Endothelial cell of umbilical vein (primary cell): ENCODE measurements at regions not wholly inside any gene's neighbourhood (a gene's known extent, or its start where the extent isn't known, plus 50 kb on each side); places are given as distances from the start of the nearest gene placed in this dataset.

Source experiments
- BruUV-seq: library from RNA; stranded (reverse); fragments of 400-500 nt; replicated peaks from 2 replicates; lab custom pipeline; 2021; lab: Mats Ljungman, UMichigan
- CTCF ChIA-PET: fragments of 300-600, 350-600 bp; sonication (Branson Sonifier 250); formaldehyde crosslinking; loops from one replicate; lab custom pipeline; 2021; ENCODE audit warnings: antibody characterized with exemption, inconsistent platforms; lab: Charles Lee
- POLR2A ChIA-PET: fragments of 300-600, 350-600 bp; sonication (Branson Sonifier 250); formaldehyde crosslinking; loops from one replicate; lab custom pipeline; 2021; ENCODE audit warnings: antibody characterized with exemption, inconsistent platforms; lab: Charles Lee
- DNase-seq: peaks from one replicate; pipeline ENCODE4 v3.0.0-alpha.2; 2011; ENCODE audit warnings: low read depth, low spot score
- FAIRE-seq: peaks from 2 replicates; lab custom pipeline; 2011; peaks lifted over from hg19 to GRCh38; lab: Jason Lieb, UNC
- H2AFZ ChIP-seq: 2 replicates; pipeline ENCODE4 v1.6.0; 2012; ENCODE audit warnings: low read depth, low read length, control low read depth, inconsistent platforms
- H3K27ac ChIP-seq: 2 replicates; pipeline ENCODE4 v1.5.1; 2011; ENCODE audit warnings: low read depth, mild to moderate bottlenecking, control low read depth, low read length, moderate library complexity; ENCODE audit not compliant: insufficient read depth
- H3K27me3 ChIP-seq, 2 experiments: 2 replicates each; pipeline versions ENCODE4 v1.6.0 to v1.6.1; 2011; ENCODE audit warnings: low read length in 2 of 2, mixed read lengths in 1 of 2; ENCODE audit not compliant: control insufficient read depth in 2 of 2, insufficient read depth in 2 of 2
- H3K36me3 ChIP-seq, 2 experiments: 2 replicates in 1 of 2; 3 replicates in 1 of 2; pipeline ENCODE4 v1.5.1; 2011; ENCODE audit warnings: low read length in 2 of 2, mild to moderate bottlenecking in 1 of 2, moderate library complexity in 1 of 2; ENCODE audit not compliant: control insufficient read depth in 2 of 2, insufficient read depth in 2 of 2; ENCODE audit errors: extremely low read depth in 1 of 2
- H3K4me1 ChIP-seq: 3 replicates; pipeline ENCODE4 v1.5.1; 2011; ENCODE audit warnings: mild to moderate bottlenecking, low read length; ENCODE audit not compliant: control insufficient read depth, insufficient read depth; ENCODE audit errors: extremely low read depth
- H3K4me2 ChIP-seq: 2 replicates; pipeline ENCODE4 v1.6.1; 2011; ENCODE audit warnings: low read length, control low read depth, mixed read lengths; ENCODE audit not compliant: insufficient read depth
- H3K4me3 ChIP-seq, 3 experiments: fragments of 200-600 bp in 1 of 3; sonication (generic), shearing (Covaris generic) in 1 of 3; replicated peaks in 1 of 3; 2 replicates each; pipeline ENCODE4 v1.5.1; 2011 to 2016; ENCODE audit warnings: control low read depth in 3 of 3, low read length in 3 of 3, mild to moderate bottlenecking in 2 of 3, inconsistent platforms in 1 of 3, low read depth in 1 of 3, moderate library complexity in 1 of 3; ENCODE audit not compliant: insufficient read depth in 1 of 3
- H3K79me2 ChIP-seq: 2 replicates; pipeline ENCODE4 v1.6.0; 2012; ENCODE audit warnings: low read length, inconsistent platforms; ENCODE audit not compliant: control insufficient read depth, insufficient read depth
- H3K9ac ChIP-seq: replicated peaks from 2 replicates; pipeline ENCODE3; 2011; ENCODE audit warnings: low read length, control low read depth; ENCODE audit not compliant: insufficient read depth; ENCODE audit errors: extremely low read depth
- H3K9me1 ChIP-seq: replicated peaks from 3 replicates; pipeline ENCODE4 v1.6.0; 2011; ENCODE audit warnings: mild to moderate bottlenecking, low read length; ENCODE audit not compliant: control insufficient read depth, insufficient read depth; ENCODE audit errors: extremely low read depth
- H3K9me3 ChIP-seq: replicated peaks from 2 replicates; pipeline ENCODE4 v1.5.1; 2012; ENCODE audit warnings: low read length, inconsistent platforms; ENCODE audit not compliant: control insufficient read depth, insufficient read depth
- H4K20me1 ChIP-seq: replicated peaks from 2 replicates; pipeline ENCODE3; 2011; ENCODE audit warnings: mild to moderate bottlenecking, low read length; ENCODE audit not compliant: control insufficient read depth, insufficient read depth; ENCODE audit errors: extremely low read depth
- EZH2 ChIP-seq: IDR thresholded peaks from 2 replicates; pipeline ENCODE4 v1.6.1; 2012; ENCODE audit warnings: borderline replicate concordance, low read depth, mild to moderate bottlenecking, moderate library complexity, low read length, inconsistent platforms; ENCODE audit not compliant: severe bottlenecking
- FOS ChIP-seq: IDR thresholded peaks from 2 replicates; pipeline ENCODE4 v1.6.1; 2011; ENCODE audit warnings: mild to moderate bottlenecking, low read length, moderate library complexity, borderline replicate concordance; ENCODE audit not compliant: insufficient read depth
- GATA2 ChIP-seq: IDR thresholded peaks from 2 replicates; pipeline ENCODE4 v1.7.0; 2011; ENCODE audit warnings: low read depth, mild to moderate bottlenecking, moderate library complexity, mixed read lengths, low read length; ENCODE audit not compliant: insufficient read length, insufficient read depth
- JUN ChIP-seq: IDR thresholded peaks from 2 replicates; pipeline ENCODE4 v1.6.1; 2011; ENCODE audit warnings: borderline replicate concordance, low read depth; ENCODE audit not compliant: insufficient read length, insufficient read depth
- MAX ChIP-seq: IDR thresholded peaks from 2 replicates; pipeline ENCODE4 v1.6.1; 2011; ENCODE audit not compliant: insufficient read depth, insufficient read length
- MYC ChIP-seq: IDR thresholded peaks from one replicate; pipeline ENCODE4 v1.6.1; 2011; ENCODE audit warnings: mild to moderate bottlenecking, low read depth, low read length
- POLR2A ChIP-seq: IDR thresholded peaks from 2 replicates; pipeline ENCODE4 v1.6.1; 2012; ENCODE audit warnings: low read depth, mild to moderate bottlenecking, control low read depth, low read length
- POLR2AphosphoS5 ChIP-seq: IDR thresholded peaks from 2 replicates; pipeline ENCODE4 v1.6.1; 2012; ENCODE audit warnings: low read depth, mild to moderate bottlenecking, control low read depth, low read length, moderate library complexity; ENCODE audit not compliant: insufficient read depth
- dilution Hi-C: fragments of 300-500 bp; cut with MboI; formaldehyde crosslinking; loops from one replicate; pipeline ENCODE4 v1.15.0; 2019; ENCODE audit warnings: low sequenced_read_pairs; ENCODE audit not compliant: extremely low pct_ligation_motif_present
- intact Hi-C: fragments of 100-400 bp; cut with micrococcal nuclease; formaldehyde crosslinking; loops from one replicate; pipeline ENCODE4 v1.10.0; 2022
- TF ChIP-seq, protein P1 (sequence below), 2 donors: IDR thresholded peaks; 1 replicate in 1 of 2; 2 replicates in 1 of 2; pipeline ENCODE4 v1.5.1; 2011; ENCODE audit warnings: low read length in 2 of 2, mild to moderate bottlenecking in 2 of 2, moderate library complexity in 2 of 2, control low read depth in 1 of 2, inconsistent platforms in 1 of 2, low read depth in 1 of 2; ENCODE audit not compliant: insufficient read depth in 1 of 2; ENCODE audit errors: extremely low read depth in 1 of 2

DNA sequence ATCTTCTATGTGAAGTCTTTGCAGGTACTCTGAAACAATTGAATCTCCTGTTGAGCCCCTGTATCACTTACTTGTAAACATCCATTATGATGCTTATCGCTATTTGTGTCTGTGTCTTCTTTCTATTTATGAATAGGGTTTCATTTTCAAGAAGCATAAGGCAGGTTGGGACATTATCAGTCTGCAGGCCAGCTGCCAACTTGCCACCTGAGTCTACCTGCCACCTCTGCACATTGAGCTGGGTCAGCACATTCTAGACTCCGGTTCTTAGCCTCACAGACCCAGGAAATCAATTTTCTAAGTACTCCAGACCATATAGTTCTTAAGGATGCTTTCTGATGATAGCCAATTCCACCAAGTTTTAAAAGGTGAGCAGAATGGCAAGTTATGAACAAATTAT is 105.7 kb upstream of the MCTP2 start:
- no peaks in the 10 kb centered on the region for H3K27me3 ChIP-seq

DNA sequence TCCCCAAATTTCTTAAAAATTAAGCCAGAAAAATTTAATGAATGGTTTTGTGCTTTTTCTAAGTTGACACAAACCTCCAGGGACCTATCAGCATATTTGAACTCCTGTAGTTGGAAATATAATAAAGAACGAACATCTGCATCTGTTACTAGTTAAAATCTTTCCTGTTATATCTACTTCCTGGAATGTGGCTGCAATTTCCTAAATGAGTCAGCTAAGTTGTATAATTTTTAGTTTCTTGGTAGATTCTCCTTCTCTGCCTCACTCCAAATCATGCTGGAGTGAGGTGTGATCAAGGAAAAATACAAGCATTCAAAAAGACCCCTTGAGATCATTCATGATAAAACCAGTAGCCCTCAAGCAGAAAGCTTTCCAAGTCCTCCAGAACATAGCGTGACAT is 106.2 kb upstream of the MCTP2 start:
- CTCF ChIA-PET: no interaction called here
- TF ChIP-seq, protein P1, sequence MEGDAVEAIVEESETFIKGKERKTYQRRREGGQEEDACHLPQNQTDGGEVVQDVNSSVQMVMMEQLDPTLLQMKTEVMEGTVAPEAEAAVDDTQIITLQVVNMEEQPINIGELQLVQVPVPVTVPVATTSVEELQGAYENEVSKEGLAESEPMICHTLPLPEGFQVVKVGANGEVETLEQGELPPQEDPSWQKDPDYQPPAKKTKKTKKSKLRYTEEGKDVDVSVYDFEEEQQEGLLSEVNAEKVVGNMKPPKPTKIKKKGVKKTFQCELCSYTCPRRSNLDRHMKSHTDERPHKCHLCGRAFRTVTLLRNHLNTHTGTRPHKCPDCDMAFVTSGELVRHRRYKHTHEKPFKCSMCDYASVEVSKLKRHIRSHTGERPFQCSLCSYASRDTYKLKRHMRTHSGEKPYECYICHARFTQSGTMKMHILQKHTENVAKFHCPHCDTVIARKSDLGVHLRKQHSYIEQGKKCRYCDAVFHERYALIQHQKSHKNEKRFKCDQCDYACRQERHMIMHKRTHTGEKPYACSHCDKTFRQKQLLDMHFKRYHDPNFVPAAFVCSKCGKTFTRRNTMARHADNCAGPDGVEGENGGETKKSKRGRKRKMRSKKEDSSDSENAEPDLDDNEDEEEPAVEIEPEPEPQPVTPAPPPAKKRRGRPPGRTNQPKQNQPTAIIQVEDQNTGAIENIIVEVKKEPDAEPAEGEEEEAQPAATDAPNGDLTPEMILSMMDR (IDR thresholded peaks at IDR 0.05; ENCODE audit: extremely low read depth in 1 of 2, insufficient read depth in 1 of 2, low read depth in 1 of 2, low read length in 2 of 2): no peak
- TF ChIP-seq MYC (no peak), POLR2A (no peak), FOS (no peak), EZH2 (no peak), GATA2 (no peak), POLR2AphosphoS5 (no peak), MAX (no peak), JUN (no peak)
- DNase-seq: no peak

More for the DNA sequence above, 105.7 kb upstream of the MCTP2 start:
- no peak overlapping the region for H2AFZ ChIP-seq
- FAIRE-seq (no peak), DNase-seq (no peak)
- dilution Hi-C loops (no loop called here), intact Hi-C loops (no loop called here)
- H3K4me3 ChIP-seq: no peak overlapping the region
- BruUV-seq: no TSS peak
- POLR2A ChIA-PET: no interaction called here
- H3K9me1 ChIP-seq: no peaks in the 10 kb centered on the region
- no peaks in the 10 kb centered on the region for H3K9me3 ChIP-seq
- no peaks in the 10 kb centered on the region for H3K36me3 ChIP-seq
- no peak overlapping the region for H3K9ac ChIP-seq
- CTCF ChIA-PET: no interaction called here
- TF ChIP-seq GATA2: no peak
- no peaks in the 10 kb centered on the region for H3K79me2 ChIP-seq
- H3K4me1 ChIP-seq: no peaks in the 10 kb centered on the region
- no peak overlapping the region for H3K27ac ChIP-seq
- no peaks in the 10 kb centered on the region for H4K20me1 ChIP-seq
- no peak overlapping the region for H3K4me2 ChIP-seq

More for the DNA sequence above, 106.2 kb upstream of the MCTP2 start:
- BruUV-seq: no TSS peak
- no peak overlapping the region for H3K9ac ChIP-seq
- POLR2A ChIA-PET: no interaction called here
- intact Hi-C loops: no loop called here
- H2AFZ ChIP-seq: no peak overlapping the region
- H3K36me3 ChIP-seq: no peaks in the 10 kb centered on the region
- dilution Hi-C loops: no loop called here
- FAIRE-seq: no peak
- no peaks in the 10 kb centered on the region for H3K4me1 ChIP-seq
- no peaks in the 10 kb centered on the region for H4K20me1 ChIP-seq
- no peak overlapping the region for H3K4me2 ChIP-seq
- no peaks in the 10 kb centered on the region for H3K79me2 ChIP-seq
- H3K9me1 ChIP-seq: no peaks in the 10 kb centered on the region
- H3K27me3 ChIP-seq: no peaks in the 10 kb centered on the region
- no peaks in the 10 kb centered on the region for H3K9me3 ChIP-seq
- H3K4me3 ChIP-seq: no peak overlapping the region
- H3K27ac ChIP-seq: no peak overlapping the region
